HUDEP-2 (cell line): ENCODE measurements at regions not wholly inside any gene's neighbourhood (a gene's known extent, or its start where the extent isn't known, plus 50 kb on each side); places are given as distances from the start of the nearest gene placed in this dataset.

Experiments used
- DNase-seq, 76 experiments: peaks; one replicate each; lab custom pipeline; 2025; ENCODE audit not compliant: unreplicated experiment in 76 of 76; lab: John Stamatoyannopoulos, UW

DNA sequence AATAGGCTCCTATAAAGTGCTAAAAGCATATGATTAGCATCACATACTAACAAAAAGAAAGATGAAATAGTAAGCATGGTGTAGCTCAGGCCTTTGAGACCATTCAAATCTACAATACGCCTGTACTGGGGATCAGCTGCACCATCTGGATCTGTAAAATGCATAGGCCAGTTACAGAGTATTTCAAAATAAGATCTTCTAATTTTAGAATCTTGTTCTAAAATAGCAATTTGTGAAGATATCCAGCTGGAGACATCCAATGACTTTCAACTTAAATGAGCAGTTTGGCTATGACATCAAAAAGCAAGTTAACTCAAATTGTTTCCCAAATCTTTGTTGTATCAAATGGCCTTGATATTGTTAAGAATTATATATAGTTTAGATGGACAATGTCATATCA, 386.3 kb downstream of the MRPS30 start:
- no peak for DNase-seq
